Transverse colon (tissue), 4 donors: ENCODE measurements at regions not wholly inside any gene's neighbourhood (a gene's known extent, or its start where the extent isn't known, plus 50 kb on each side); places are given as distances from the start of the nearest gene placed in this dataset.

Experiments used
- CTCF ChIP-seq, 5 experiments: fragments of 200-600 bp in 3 of 5; fragments of 450-650 bp in 2 of 5; sonication (generic) in 3 of 5; IDR thresholded peaks; 1 replicate in 2 of 5; 2 replicates in 3 of 5; pipeline ENCODE4 v1.5.1; 2016 to 2017; ENCODE audit warnings: antibody characterized with exemption in 5 of 5, inconsistent platforms in 3 of 5, mild to moderate bottlenecking in 2 of 5, moderate library complexity in 1 of 5
- POLR2AphosphoS5 ChIP-seq, 3 donors: sonication (generic); formaldehyde crosslinking; IDR thresholded peaks; one replicate each; pipeline ENCODE4 v1.6.1; 2016; ENCODE audit warnings: antibody characterized with exemption in 3 of 3

GRCh38 chr5:123721675-123722276 is 209.8 kb downstream of the CSNK1G3 start:
- TF ChIP-seq POLR2AphosphoS5 (IDR thresholded peaks at IDR 0.05) (no peak), CTCF (IDR thresholded peaks at IDR 0.05) (no peak)
